ENCODE measurements at regions not wholly inside any gene's neighbourhood (a gene's known extent, or its start where the extent isn't known, plus 50 kb on each side); places are given as distances from the start of the nearest gene placed in this dataset.

GRCh38 chr6:15980801-15981200 lies 148.1 kb upstream of the MYLIP start:
- Histone ChIP-seq H3K27me3 (ENCODE audit: insufficient read depth in 3 of 3, low read length in 2 of 3) (no peaks in the 10 kb centered on the region), H3K4me1 (peaks cover 5% of the 10 kb centered on the region), H3K4me3 (no peak overlapping the region), H3K36me3 (ENCODE audit: insufficient read depth in 1 of 2, low read depth in 1 of 2) (no peaks in the 10 kb centered on the region), H3K27ac (no peak overlapping the region), H3K9me3 (no peaks in the 10 kb centered on the region)
- no peak for DNase-seq
- WGBS, 3 donors = 69 to 88% (median 78%) methylated on average over 4 of the region's 4 CpGs
- no peak for TF ChIP-seq CTCF (IDR thresholded peaks at IDR 0.05)
- ATAC-seq = peak in 1 of 4 donors; percentile 29
- intact Hi-C loops (cut with DNase I) = no loop called here

- Histone ChIP-seq H3K4me1 (peaks cover 8% of the 10 kb centered on the region), H3K27me3 (ENCODE audit: insufficient read depth in 3 of 3, low read length in 2 of 3) (no peaks in the 10 kb centered on the region), H3K9me3 (no peaks in the 10 kb centered on the region), H3K36me3 (ENCODE audit: insufficient read depth in 1 of 2, low read depth in 1 of 2) (no peaks in the 10 kb centered on the region), H3K4me3 (no peak overlapping the region), H3K27ac (no peak overlapping the region)
- DNase-seq (no peak), ATAC-seq (no peak)
- TF ChIP-seq CTCF (IDR thresholded peaks at IDR 0.05) = no peak
- intact Hi-C loops (cut with DNase I) = loop anchor here in 1 of 2 donors (5.0 kb wide), 1 partner anchor 149 kb away; the partner anchor contains the start of gene MYLIP
Observed at GRCh38 chr6:15978426-15978825, 150.5 kb upstream of the MYLIP start.

GRCh38 chr6:15977050-15977449 lies 151.8 kb upstream of the MYLIP start:
- Histone ChIP-seq H3K4me1 (peaks cover 8% of the 10 kb centered on the region), H3K4me3 (no peak overlapping the region), H3K27ac (no peak overlapping the region), H3K36me3 (ENCODE audit: insufficient read depth in 1 of 2, low read depth in 1 of 2) (no peaks in the 10 kb centered on the region), H3K9me3 (no peaks in the 10 kb centered on the region), H3K27me3 (ENCODE audit: insufficient read depth in 3 of 3, low read length in 2 of 3) (no peaks in the 10 kb centered on the region)
- intact Hi-C loops (cut with DNase I) = loop anchor here in 1 of 2 donors (5.0 kb wide), 1 partner anchor 150 kb away; the partner anchor contains the start of gene MYLIP
- no peak for ATAC-seq
- 96 to 98% (median 98%) methylated on average over 2 of the region's 2 CpGs for WGBS, 3 donors
- no peak for TF ChIP-seq CTCF (IDR thresholded peaks at IDR 0.05)
- DNase-seq = no peak

- H3K27me3 ChIP-seq (ENCODE audit: insufficient read depth in 3 of 3, low read length in 2 of 3) = no peaks in the 10 kb centered on the region
- peaks cover 4% of the 10 kb centered on the region for H3K4me1 ChIP-seq
- ATAC-seq (peak; percentile 98 to 100 (median 99)), DNase-seq (no peak)
- H3K9me3 ChIP-seq = no peaks in the 10 kb centered on the region
- H3K27ac ChIP-seq = peak overlapping the region; percentile 46
- H3K36me3 ChIP-seq (ENCODE audit: insufficient read depth in 1 of 2, low read depth in 1 of 2) = no peaks in the 10 kb centered on the region
- H3K4me3 ChIP-seq = no peak overlapping the region
- intact Hi-C loops (cut with DNase I) = loop anchor here in 1 of 2 donors (5.0 kb wide), 1 partner anchor 152 kb away; the partner anchor contains the start of gene MYLIP
- no peak for TF ChIP-seq CTCF (IDR thresholded peaks at IDR 0.05)
- 23 to 54% (median 33%) methylated on average over 2 of the region's 2 CpGs for WGBS, 3 donors
Observed at GRCh38 chr6:15974817-15975216, 154.1 kb upstream of the MYLIP start.

GRCh38 chr6:15970517-15970916 lies 158.4 kb upstream of the MYLIP start:
- intact Hi-C loops (cut with DNase I) = no loop called here
- TF ChIP-seq CTCF (IDR thresholded peaks at IDR 0.05) = no peak
- ATAC-seq (no peak), DNase-seq (no peak)
- H3K27ac ChIP-seq = no peak overlapping the region
- no peaks in the 10 kb centered on the region for H3K9me3 ChIP-seq
- peaks cover 4% of the 10 kb centered on the region for H3K4me1 ChIP-seq
- no peaks in the 10 kb centered on the region for H3K27me3 ChIP-seq (ENCODE audit: insufficient read depth in 3 of 3, low read length in 2 of 3)
- 37 to 55% (median 49%) methylated on average over 3 of the region's 3 CpGs for WGBS, 3 donors
- H3K36me3 ChIP-seq (ENCODE audit: insufficient read depth in 1 of 2, low read depth in 1 of 2) = no peaks in the 10 kb centered on the region
- H3K4me3 ChIP-seq = no peak overlapping the region
